ENCODE measurements at regions not wholly inside any gene's neighbourhood (a gene's known extent, or its start where the extent isn't known, plus 50 kb on each side); places are given as distances from the start of the nearest gene placed in this dataset.

DNA sequence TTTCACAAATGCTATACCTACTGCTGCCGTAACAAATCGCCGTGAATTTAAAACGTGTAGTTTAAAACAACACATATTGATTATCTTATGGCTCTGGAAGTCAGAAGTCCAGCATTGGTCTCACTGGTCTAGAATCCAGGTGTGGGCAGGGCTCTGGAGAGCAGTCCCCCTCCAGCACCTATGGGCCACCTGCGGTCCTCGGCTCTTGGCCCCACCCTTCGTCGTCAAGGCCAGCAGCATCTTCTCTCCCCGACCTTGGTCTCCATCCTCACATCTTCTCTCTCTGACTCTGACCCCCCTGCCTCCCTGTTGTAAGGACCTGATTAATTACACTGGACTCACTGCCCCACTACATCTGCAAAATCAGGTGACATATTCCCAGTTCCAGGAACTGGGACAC, 106.4 kb upstream of the COL5A1 start:
- TF ChIP-seq, protein P1, sequence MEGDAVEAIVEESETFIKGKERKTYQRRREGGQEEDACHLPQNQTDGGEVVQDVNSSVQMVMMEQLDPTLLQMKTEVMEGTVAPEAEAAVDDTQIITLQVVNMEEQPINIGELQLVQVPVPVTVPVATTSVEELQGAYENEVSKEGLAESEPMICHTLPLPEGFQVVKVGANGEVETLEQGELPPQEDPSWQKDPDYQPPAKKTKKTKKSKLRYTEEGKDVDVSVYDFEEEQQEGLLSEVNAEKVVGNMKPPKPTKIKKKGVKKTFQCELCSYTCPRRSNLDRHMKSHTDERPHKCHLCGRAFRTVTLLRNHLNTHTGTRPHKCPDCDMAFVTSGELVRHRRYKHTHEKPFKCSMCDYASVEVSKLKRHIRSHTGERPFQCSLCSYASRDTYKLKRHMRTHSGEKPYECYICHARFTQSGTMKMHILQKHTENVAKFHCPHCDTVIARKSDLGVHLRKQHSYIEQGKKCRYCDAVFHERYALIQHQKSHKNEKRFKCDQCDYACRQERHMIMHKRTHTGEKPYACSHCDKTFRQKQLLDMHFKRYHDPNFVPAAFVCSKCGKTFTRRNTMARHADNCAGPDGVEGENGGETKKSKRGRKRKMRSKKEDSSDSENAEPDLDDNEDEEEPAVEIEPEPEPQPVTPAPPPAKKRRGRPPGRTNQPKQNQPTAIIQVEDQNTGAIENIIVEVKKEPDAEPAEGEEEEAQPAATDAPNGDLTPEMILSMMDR (IDR thresholded peaks at IDR 0.05), result no peak
- TF ChIP-seq EZH2 (IDR thresholded peaks at IDR 0.05), result no peak
